ENCODE measurements at regions not wholly inside any gene's neighbourhood (a gene's known extent, or its start where the extent isn't known, plus 50 kb on each side); places are given as distances from the start of the nearest gene placed in this dataset.

DNA sequence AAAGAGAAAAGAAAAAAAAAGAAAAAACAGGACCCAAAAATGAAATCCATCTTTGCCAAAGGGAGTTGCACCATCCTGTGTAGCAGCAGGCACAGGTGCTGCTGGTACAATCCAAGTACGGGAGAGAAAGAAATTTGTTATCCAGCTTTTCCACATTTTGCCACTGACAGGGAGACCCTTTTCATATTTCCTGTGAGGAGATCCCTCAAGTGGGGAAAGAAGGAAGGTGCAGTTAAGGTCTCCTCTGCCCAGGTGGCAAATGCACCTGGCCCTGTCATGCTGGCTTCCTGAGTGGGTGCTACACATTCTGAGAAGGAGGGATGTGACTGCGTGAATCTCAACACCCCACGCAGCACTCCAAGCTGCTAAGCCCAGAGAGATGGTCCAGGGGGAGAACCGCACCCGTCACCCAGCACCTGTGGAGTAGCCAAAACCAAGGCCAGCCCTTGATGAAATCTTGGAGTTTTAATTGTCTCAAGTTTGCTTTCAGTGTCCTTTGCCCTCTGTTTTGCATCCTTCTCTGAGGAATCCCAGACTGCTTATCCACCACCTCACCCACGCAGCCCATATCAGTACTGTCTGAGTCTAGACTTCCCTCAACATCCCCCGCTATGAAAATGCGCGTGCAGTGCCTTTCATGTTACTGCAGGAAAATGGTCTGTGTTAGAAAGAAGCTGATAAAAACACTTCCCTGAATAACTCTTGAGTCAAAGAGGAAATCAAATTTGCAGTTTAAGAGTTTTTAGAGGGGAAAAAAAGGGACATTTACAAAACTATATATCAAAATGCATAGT lies 141.9 kb upstream of the THBS1 start:
- DNase-seq = no peak

DNA sequence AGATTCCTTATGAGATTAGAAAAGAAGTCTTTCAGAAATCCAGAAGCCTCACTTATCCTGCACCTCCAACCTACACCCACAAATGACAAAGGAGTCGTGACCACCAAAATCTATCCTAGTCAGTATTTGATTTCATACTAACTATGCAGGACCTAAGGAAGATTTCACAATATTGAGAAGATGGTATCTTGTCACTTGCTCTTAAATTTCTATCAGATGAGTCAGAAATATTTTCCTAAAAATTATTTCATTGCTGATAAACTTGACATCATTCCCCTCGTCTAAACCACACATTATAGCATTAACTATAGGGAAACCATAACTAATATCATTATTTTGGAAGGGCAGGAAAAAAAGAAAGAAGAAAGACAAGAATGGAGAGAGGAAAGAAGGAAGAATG lies 138.0 kb upstream of the THBS1 start:
- DNase-seq = no peak

DNA sequence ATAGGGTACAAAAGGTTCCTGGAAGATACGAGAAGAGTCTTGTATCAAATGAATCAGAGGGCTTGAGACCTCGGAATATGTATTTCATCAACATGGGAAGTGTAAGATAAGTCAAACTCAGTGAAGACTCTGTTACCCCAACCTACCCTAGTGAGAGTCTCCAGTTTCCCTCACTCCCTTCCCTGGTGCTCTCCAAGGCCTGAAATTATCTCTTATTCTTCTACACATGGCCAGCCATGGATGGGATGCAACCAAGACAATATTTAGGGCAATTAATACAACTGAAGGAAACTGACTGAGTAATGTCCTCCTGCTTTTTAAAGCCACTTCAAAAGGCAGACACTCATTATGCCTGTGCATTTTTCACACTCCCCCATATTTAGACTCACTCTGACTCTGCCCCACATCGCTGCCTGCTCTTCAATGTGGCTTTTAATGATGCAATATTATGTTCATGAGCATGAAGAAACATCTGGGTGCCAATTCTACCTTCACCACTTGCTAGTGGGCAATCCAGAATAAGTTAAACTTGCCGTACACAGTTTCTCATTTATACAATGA lies 137.1 kb upstream of the THBS1 start:
- DNase-seq = no peak

DNA sequence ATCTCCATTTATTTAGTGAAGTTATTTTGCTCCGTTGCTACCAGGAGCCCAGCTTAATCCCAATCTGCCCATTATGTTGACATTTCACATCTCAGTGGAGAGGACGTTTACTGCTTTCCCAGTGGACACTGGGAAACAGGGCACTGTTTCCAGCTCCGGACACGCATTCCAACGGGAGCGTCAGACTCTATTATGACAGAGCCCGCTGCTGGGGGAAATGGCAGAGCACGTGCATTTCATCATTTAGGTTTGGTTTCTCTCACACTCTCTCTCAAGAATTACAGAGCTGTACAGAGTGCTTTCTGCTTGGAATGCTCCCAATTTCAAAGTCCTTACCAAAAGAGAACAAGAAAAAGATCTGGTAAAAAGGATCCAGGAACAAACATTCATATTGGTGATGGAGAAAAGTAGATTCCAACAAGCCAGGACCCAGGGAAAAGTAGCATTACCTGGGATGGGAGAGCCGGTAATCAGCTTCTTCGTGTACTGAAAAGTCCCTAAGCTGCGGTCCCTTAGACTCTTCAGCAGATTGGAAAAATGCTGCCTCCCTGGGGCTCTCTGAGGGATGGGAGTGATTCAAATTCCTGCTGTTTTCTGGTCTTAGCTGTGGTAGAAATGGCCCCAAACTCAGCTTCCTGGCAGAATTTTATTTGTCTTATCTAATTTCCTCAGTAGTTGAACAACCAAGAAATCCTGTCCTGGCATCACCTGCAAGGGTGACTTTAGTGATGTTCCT lies 136.0 kb upstream of the THBS1 start:
- no peak for DNase-seq

DNA sequence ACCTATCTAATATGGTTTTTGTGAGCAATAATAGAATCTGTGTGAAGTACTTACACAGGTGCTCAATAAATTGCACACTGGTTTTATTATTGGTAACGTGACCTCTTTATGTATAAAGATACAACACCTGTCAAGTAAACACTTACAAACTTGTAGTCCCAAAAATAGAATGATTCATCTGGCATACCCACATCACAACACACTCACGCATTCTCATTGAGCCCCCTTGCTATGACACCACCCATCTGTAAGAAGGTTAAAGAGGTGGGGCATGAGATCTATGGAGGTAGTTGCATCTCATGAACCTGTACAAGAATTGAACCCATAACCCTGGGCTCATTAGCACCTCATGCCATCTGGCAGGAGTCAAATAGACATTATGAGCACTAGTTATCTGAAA lies 134.9 kb upstream of the THBS1 start:
- no peak for DNase-seq

DNA sequence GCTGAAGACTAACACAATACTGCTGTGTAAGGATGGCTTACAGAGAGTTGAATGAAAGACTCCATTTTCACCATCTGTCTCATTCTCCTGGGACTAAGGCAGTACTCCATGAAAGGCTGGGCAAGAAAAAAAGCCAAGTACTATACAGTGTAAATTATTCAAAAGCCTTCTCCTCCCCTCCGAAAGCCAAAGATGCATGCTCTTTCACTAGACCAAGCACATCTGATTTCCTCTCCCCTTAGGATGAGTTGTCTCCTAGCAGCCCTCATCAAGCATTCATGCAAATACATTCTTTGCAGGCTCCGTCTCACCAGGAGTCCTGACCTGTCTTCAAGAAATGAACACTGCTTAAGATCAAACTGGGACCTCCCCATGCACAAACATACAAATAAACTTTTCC lies 133.5 kb upstream of the THBS1 start:
- no peak for DNase-seq

DNA sequence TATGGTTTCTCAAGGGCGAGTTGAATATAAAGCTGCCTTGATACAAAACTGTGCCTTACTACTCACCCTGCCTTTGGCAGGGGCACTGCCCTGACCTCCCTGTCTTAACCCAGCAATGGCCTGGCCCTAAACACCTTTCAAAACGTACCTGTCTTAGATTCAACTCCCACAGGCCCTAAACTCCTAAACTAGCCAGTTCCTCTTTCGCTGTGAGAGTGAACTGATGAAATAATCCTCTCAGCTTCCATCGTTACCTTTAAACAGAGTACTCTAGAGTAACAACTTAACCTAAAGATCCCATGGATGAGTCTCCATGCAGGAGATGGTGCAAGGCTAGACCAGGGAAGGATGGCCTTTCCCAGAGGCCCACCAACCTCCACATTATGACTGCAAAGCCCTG lies 133.0 kb upstream of the THBS1 start:
- no peak for DNase-seq

DNA sequence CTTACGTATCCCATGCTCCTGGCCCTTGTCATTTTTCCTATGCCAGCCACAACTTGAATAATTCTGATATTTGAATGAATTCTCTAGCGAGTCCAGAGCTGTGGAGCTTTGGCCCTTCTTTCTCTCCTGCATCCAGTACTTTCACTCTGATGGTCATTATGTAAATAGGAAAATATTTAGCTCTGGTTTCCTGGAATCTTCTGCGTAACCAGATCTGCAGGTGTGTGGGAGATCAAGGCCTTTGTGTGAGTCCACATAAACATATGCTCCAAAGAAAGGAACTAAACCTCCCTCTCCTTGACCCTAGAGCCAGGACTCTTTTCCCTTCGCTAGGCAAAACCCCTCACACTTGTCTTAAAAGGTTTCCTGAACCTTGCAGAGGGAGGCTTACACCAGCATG lies 132.5 kb upstream of the THBS1 start:
- DNase-seq = no peak

DNA sequence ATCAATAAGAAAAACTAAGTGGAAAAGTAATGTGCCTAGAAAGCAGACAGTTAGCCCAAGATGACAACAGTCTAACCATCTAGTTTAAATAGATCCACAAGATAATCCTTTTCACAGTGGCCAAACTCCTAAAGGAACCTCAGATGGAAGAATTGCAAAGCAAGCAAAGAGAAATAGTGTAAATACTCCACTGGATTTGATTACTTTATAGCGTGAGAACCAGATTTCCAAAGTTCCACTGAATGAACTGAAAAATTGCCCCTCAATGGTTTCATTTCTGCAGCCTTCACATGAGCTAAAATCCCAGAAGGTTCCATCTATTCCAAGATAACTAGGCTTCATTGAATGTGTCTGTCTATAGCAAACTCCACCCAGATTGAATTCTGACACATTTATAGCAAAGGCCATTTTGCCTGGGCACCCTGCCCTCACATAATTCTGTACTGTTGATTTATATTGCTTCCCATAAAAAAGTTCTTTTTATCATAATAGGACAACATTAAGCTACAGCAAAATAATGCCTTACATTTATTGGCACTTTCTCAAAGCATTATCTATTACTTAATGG lies 129.7 kb upstream of the THBS1 start:
- DNase-seq = no peak

DNA sequence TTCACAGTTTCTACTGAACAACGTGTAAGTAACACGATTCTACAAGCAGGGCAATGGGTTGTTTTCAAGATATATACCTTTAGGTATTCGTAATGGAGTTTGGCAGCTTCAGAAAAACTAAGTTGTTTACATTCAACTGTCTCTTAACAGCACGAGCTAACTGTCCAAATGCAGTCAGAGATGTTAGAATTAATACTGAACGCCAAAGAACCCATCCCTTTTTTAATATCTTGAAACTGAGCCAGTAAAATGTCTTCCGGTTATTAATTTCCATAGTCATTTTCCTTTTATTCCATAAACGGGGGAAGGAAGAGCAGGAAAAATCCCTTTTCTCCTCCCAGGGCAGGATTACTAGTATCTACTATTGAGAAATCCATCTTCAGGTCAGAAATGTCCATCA lies 129.0 kb upstream of the THBS1 start:
- DNase-seq = no peak

DNA sequence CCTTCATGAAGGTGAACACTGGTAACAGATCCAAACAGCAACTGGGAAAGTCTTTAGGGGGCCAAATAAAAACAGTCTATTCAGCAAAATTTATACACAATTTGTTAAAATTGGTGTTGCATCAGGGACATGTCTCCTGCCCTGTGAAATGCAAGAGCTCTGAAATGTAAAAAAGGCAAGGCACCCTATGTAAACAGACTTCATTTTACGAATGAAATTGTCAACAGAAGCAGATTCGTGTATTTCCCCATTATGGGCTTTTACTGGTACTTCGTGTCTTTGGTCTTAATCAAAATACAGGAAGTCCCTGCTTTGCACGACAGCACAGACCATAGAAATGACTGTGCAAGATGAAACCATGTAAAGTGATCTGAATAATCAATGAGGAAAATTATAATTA lies 127.3 kb upstream of the THBS1 start:
- DNase-seq = no peak

DNA sequence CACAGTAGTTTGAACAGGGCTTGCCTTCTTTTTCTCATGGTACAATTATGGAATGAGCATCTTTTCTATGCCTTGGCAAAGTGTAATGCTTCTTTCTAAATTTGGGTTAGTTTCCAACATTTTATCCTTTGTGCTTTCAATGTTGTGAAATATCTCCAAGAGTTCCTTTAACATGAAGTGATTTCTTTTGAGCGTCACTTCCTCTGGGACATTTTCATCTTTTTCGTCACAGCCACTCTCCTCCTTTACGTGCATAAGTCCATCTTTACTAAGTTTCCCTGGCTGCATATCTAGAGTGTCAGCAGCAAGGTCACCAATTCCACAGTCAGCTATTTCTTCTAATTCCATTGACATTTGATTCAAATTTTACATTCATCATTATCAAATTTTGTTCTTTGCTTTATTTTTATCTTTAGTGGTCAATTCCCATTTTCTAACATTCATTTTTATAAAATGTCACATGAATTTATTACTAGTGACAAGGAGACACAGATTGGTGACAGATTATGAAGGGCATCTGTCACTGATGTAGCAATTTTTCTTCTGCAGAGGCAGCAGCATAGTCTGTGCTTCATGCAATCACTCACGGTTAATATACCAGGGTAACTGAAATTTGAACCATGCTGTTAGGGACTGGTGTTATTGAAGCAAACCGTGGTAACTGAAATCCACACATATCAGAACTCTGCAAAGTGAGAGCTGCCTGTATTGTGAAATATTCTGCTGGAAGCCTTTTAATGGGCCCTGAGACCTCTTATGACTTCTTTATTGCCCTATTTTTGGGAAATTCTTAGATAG lies 126.5 kb upstream of the THBS1 start:
- no peak for DNase-seq

DNA sequence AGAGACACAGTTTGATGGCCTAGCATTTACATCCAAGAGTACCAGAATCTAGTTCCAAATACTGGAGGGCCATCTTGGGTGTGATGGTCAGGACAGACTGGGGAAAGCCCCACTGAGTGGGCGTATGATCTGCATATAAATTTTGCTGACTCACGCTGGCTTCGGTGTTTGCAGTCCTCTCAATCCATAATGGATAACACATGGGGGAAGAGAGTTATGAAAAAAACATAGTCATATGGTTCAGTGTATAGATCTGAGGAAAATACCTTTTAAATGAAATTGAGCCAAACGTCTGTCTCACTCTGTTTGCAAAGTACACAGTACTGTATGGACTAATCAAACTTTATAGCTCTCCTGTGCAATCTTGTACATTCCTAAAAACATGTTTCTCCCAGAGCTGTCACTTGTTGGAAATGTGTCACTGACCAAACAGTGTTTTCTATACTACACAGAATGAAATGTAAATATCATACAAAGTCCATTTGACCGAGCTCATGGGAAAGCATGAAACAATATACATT lies 125.3 kb upstream of the THBS1 start:
- DNase-seq = no peak

DNA sequence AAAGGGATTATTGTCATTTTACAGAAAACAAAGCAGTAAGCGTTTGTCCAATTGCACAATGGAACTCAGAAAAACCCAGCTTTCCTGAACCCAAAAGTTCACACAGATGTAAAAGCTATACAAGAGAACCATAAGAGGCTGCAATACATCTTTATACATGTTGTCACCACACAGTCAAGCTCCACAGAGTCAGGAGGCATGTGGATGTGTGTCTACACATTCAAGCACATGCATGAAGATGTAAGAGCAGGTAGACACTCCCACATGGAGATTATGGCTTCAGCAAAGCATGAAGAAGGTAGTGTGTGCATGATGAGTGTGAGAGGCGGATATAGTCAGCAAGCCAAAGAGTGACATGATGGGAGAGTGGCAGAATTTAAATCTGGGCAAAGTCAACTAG lies 124.7 kb upstream of the THBS1 start:
- no peak for DNase-seq

DNA sequence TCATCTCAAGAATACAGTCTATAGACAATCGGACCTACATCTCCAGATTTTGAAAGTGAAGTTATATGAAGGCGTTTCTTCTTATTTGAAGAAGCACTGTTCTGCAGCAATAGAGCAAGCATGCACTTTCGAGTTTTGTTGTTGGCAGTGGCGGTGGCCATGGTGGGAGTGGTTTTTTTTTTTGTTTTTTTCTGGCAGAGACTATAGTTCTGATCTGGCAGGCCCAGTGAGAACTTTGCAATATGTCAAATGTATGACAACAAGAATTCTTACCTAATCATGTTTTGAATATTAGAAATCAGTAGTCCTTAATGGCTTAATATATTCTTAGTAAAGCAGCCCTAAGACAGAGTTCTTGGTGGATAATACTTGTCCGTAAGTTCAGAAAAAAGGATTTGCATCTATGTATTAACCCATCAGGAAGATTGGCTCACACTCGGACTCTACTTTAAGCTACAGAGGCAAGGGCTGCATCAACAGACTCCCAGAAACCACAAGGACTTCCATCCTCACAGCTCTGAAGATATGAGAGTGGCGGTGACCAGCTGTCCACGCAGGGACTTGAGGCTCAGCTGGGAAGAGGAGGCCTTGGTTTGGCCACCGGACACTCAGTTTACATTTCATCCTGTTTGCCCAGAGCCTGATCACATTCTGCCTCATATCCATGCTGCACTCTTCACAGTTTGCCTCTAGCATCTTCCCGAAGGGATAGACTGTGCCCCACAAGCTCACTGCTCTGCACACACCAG lies 124.1 kb upstream of the THBS1 start:
- no peak for DNase-seq

DNA sequence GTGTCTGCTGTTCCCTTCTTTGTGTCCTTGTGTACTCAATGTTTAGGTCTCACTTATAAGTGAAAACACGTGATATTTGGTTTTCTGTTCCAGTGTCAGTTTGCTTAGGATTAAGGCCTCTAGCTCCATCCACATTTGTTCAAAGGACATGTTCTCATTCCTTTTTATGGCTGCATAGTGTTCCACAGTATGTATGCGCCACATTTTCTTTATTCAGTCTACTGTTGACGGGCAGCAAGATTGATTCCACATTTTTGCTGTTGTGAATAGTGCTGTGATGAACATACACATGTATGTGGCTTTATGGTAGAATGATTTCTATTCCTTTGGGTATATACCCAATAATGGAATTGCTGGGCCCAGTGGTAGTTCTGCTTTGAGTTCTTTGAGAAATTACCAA lies 122.7 kb upstream of the THBS1 start:
- no peak for DNase-seq

DNA sequence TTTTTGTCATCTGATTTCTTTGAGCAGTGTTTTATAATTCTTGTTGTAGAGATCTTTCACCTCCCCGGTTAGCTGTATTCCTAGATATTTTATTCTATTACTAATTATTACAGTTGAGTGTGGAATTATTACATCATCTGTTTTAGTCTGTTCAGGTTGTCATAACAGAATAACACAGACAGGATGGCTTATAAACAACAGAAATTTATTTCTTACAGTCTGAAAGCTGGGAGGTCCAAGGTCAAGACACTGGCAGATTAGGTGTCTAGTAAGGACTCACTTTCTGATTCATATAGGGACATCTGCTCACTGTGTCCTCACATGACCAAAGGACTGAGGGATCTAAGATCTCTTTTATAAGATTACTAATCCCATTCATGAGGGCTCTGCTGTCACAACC lies 121.3 kb upstream of the THBS1 start:
- no peak for DNase-seq

DNA sequence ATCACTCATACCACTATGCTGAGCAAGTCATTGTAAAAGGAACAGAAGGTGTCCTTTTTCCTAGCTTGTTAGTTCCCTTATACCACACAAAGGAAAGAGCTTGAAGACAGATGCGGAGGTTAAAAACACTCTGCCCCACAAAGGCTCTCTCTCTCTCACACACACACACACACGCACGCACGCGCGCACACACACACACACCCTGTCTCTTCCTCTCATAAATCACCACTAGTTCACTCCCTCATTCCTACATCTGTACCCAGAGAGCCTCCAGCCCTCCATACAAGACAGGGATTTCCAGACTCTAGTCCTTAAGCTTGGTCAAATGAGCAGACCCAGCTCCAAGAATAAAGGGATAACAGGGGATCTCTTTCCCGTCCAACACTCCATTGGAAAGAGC lies 120.1 kb upstream of the THBS1 start:
- DNase-seq = no peak

DNA sequence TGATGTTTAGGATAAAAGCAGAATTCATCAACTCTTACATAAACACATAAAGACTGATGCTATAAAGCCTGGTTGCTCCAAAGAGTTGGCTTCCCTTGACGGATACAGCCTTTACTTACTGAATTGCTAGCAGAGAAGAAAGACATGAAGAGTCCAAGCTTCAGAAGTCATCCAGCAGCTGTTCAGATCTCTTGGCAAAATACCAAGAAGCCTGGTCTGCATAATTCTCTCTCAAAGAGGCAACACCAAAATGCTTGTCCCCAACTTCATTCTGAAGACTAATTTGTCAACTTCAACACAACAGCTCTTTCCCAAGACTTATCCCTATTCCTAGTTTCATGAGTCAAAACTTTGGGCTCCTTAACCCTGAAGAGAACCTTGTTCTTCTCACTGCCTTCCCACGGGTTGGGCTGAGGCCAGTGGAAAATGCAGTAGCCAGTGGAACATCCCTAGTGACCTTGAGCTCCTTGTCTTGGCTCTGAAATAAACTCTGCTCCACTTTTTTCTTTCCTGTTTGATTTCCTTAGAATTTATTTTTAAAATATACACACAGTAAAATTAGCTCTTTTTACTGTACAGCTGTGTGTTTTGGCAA lies 119.2 kb upstream of the THBS1 start:
- DNase-seq = no peak

DNA sequence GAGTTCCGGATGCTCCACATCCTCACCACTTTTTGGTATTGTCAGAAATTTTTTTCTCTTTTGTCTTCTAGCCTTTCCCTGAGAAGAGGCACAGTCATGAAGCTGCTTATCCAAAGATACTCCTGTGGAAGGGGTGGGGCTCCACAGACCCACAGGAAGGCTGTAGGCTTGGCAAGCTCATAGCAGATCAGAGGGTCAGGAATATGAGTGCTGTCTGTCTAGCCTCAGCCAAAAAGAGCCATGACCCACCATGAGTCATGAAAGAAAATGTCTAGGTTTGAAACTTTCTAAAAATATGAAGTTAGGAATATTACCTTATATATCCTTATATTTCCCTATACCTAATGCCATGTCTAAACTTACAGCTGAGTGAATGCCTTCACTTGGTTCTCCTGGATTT lies 118.2 kb upstream of the THBS1 start:
- DNase-seq = no peak

DNA sequence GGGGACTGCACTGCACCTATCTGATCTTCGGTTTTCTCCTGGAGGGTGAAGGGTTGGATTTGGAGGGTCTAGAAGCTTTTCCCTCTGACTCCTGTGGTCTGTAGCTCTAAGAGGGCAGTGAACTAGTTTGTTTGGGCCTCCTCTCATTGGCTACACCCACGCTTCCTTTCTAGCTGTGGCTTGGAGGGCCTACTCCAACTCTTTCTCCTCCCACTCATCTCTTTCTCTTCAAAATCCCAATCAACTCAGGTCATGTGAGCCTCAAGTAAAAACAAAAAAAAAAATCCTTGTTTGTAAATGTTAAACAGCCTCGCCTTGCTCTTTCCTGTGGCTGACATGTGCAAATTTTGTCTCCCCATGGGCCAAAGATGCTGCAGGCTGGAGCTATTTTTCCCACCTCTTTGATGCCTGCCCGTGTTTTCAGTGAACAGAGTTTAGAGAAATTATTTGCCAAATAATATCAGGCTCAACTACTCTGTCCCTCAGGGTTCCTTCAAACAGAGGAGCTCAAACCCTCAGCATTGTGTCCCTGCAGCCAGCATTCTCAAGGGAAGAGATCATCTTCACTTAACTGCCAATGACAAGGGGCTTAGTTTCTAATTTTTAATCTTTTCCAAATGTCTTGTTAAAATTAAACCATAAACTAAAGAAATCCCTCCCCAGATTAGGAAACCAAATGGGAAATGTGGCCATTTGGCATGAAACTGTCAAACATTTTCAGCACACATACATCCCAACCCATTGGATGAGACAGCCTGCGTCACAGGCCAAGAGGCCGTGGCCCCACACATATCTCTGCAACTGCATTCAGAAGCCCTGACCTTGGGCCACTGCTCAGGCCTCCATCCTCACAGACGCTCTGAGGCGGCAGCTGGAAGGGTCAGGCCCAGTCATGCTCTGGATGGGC lies 114.8 kb upstream of the THBS1 start:
- DNase-seq = no peak
